Thoracic aorta (tissue), 2 donors: ENCODE measurements at regions not wholly inside any gene's neighbourhood (a gene's known extent, or its start where the extent isn't known, plus 50 kb on each side); places are given as distances from the start of the nearest gene placed in this dataset.

Source experiments
- ATAC-seq: fragments of 150-250 bp; one replicate; pipeline ENCODE4 v1.8.0; 2017; ENCODE audit warnings: low read depth; ENCODE audit not compliant: insufficient number of reproducible peaks, low FRiP score
- DNase-seq: peaks from one replicate; pipeline ENCODE4 v3.0.0-alpha.2; 2020; ENCODE audit warnings: low spot score
- H3K27ac ChIP-seq, 2 donors: fragments of 200-600 bp; sonication (generic); 1 replicate in 1 of 2; 2 replicates in 1 of 2; pipeline ENCODE4 v1.5.1; 2016; ENCODE audit warnings: mild to moderate bottlenecking in 2 of 2, moderate library complexity in 2 of 2
- H3K27me3 ChIP-seq: fragments of 200-600 bp; sonication (generic); replicated peaks from 2 replicates; pipeline ENCODE4 v1.6.0; 2016; ENCODE audit warnings: mild to moderate bottlenecking; ENCODE audit not compliant: insufficient read depth
- H3K36me3 ChIP-seq: fragments of 200-600 bp; sonication (generic); one replicate; pipeline ENCODE4 v1.5.1; 2016
- H3K4me1 ChIP-seq, 2 donors: fragments of 200-600 bp; sonication (generic); 1 replicate in 1 of 2; 2 replicates in 1 of 2; pipeline versions ENCODE4 v1.5.1 to v1.6.0; 2016; ENCODE audit warnings: low read depth in 2 of 2, mild to moderate bottlenecking in 1 of 2; ENCODE audit not compliant: control insufficient read depth in 1 of 2
- H3K4me3 ChIP-seq: fragments of 200-600 bp; sonication (generic); 2 replicates; pipeline ENCODE4 v1.5.1; 2016; ENCODE audit warnings: mild to moderate bottlenecking
- H3K9me3 ChIP-seq: fragments of 200-600 bp; sonication (generic); 2 replicates; pipeline ENCODE4 v1.5.1; 2016
- TF ChIP-seq, protein P1 (sequence below): fragments of 200-600 bp; sonication (generic); IDR thresholded peaks from one replicate; pipeline ENCODE4 v1.5.1; 2019; ENCODE audit warnings: antibody characterized with exemption

GRCh38 chr11:19451609-19452008 lies 210.9 kb upstream of the E2F8 start:
- H3K36me3 ChIP-seq: no peaks in the 10 kb centered on the region
- no peaks in the 10 kb centered on the region for H3K27me3 ChIP-seq
- TF ChIP-seq, protein P1, sequence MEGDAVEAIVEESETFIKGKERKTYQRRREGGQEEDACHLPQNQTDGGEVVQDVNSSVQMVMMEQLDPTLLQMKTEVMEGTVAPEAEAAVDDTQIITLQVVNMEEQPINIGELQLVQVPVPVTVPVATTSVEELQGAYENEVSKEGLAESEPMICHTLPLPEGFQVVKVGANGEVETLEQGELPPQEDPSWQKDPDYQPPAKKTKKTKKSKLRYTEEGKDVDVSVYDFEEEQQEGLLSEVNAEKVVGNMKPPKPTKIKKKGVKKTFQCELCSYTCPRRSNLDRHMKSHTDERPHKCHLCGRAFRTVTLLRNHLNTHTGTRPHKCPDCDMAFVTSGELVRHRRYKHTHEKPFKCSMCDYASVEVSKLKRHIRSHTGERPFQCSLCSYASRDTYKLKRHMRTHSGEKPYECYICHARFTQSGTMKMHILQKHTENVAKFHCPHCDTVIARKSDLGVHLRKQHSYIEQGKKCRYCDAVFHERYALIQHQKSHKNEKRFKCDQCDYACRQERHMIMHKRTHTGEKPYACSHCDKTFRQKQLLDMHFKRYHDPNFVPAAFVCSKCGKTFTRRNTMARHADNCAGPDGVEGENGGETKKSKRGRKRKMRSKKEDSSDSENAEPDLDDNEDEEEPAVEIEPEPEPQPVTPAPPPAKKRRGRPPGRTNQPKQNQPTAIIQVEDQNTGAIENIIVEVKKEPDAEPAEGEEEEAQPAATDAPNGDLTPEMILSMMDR: no peak
- DNase-seq (no peak), ATAC-seq (no peak)
- H3K4me1 ChIP-seq: no peaks in the 10 kb centered on the region
- H3K9me3 ChIP-seq: no peaks in the 10 kb centered on the region
- no peak overlapping the region for H3K27ac ChIP-seq
- H3K4me3 ChIP-seq: no peak overlapping the region

- no peak for ATAC-seq
- no peak for DNase-seq
- no peaks in the 10 kb centered on the region for H3K9me3 ChIP-seq
- H3K27ac ChIP-seq: no peak overlapping the region
- no peaks in the 10 kb centered on the region for H3K4me1 ChIP-seq
- no peak overlapping the region for H3K4me3 ChIP-seq
- TF ChIP-seq, protein P1: no peak
- no peaks in the 10 kb centered on the region for H3K36me3 ChIP-seq
- no peaks in the 10 kb centered on the region for H3K27me3 ChIP-seq
Measured at GRCh38 chr11:19450282-19450681, 209.5 kb upstream of the E2F8 start.

- DNase-seq (no peak), ATAC-seq (no peak)
- no peaks in the 10 kb centered on the region for H3K4me1 ChIP-seq
- H3K36me3 ChIP-seq: no peaks in the 10 kb centered on the region
- no peak overlapping the region for H3K27ac ChIP-seq
- H3K27me3 ChIP-seq: no peaks in the 10 kb centered on the region
- H3K9me3 ChIP-seq: no peaks in the 10 kb centered on the region
- H3K4me3 ChIP-seq: no peak overlapping the region
- TF ChIP-seq, protein P1: no peak
Measured at GRCh38 chr11:19448651-19449050, 207.9 kb upstream of the E2F8 start.

GRCh38 chr11:19447150-19447566 lies 206.4 kb upstream of the E2F8 start:
- Histone ChIP-seq H3K9me3 (no peaks in the 10 kb centered on the region), H3K27me3 (no peaks in the 10 kb centered on the region), H3K4me3 (no peak overlapping the region), H3K36me3 (no peaks in the 10 kb centered on the region), H3K4me1 (no peaks in the 10 kb centered on the region), H3K27ac (no peak overlapping the region)
- DNase-seq (no peak), ATAC-seq (no peak)
- TF ChIP-seq, protein P1: no peak

DNA sequence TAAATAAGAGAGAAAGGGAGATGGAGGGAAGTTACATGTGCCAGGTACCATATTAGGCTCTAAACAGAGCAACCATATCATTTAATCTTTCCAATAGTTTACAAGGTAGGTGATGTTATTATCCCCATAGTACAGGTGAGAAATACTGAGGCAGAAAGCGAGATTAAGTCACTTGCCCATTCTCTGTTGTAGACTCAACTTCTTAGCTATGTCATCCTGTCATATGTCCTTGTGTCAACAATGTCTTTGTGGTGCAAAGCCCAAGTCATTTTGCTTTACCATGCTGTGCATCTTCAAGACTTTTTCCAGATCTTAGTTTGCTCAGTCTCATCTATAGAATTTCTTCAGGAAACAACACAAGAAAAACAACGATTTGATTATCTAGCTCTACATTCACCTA lies 205.0 kb upstream of the E2F8 start:
- H3K27ac ChIP-seq: no peak overlapping the region
- no peaks in the 10 kb centered on the region for H3K36me3 ChIP-seq
- ATAC-seq: no peak
- DNase-seq: no peak
- H3K4me3 ChIP-seq: no peak overlapping the region
- no peaks in the 10 kb centered on the region for H3K27me3 ChIP-seq
- TF ChIP-seq, protein P1: no peak
- H3K4me1 ChIP-seq: no peaks in the 10 kb centered on the region
- H3K9me3 ChIP-seq: no peaks in the 10 kb centered on the region
